ENCODE measurements at regions not wholly inside any gene's neighbourhood (a gene's known extent, or its start where the extent isn't known, plus 50 kb on each side); places are given as distances from the start of the nearest gene placed in this dataset.

DNA sequence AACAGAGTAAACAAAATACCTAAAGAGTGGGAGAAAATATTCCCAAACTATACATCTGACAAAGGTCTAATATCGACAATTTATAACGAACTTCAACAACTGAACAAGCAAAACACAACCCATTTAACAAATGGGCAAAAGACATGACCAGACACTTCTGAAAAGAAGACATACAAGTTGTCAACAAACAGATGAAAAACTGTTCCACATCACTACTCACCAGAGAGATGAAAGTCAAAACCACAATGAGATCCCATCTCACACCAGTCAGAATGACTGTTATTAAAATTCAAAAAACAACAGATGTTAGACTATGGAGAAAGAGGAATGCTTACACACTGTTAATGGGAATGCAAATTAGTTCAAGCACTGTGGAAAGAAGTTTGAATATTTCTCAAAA is 233.8 kb upstream of the EDNRB start:
- Histone ChIP-seq H3K9me3 (ENCODE audit: insufficient read depth, low read depth, low read length) (peaks cover 4% of the 10 kb centered on the region; the same call in 1 of the 2 replicates), H4K20me1 (ENCODE audit: insufficient read depth, low read length, poor library complexity, severe bottlenecking) (no peaks in the 10 kb centered on the region), H3K4me1 (ENCODE audit: insufficient read depth, low read length, poor library complexity, severe bottlenecking) (no peaks in the 10 kb centered on the region), H2AFZ (ENCODE audit: low read length) (no peak overlapping the region), H3K9me2 (replicated peaks; ENCODE audit: low read depth, low read length) (no peaks in the 10 kb centered on the region), H3K4me2 (ENCODE audit: low read depth, low read length, poor library complexity, severe bottlenecking) (no peak overlapping the region), H3K27me3 (ENCODE audit: insufficient read depth, low read length, poor library complexity, severe bottlenecking) (no peaks in the 10 kb centered on the region), H3K79me2 (ENCODE audit: insufficient read depth, low read length) (no peaks in the 10 kb centered on the region), H3K4me3 (ENCODE audit: low read length, poor library complexity, severe bottlenecking) (no peak overlapping the region), H3K36me3 (ENCODE audit: insufficient read depth, low read length) (no peaks in the 10 kb centered on the region), H3F3A (ENCODE audit: low read depth) (no peaks in the 10 kb centered on the region), H3K9ac (ENCODE audit: low read depth, low read length, poor library complexity, severe bottlenecking) (no peak overlapping the region)
- TF ChIP-seq EZH2phosphoT487 (IDR thresholded peaks at IDR 0.05; ENCODE audit: borderline replicate concordance) (no peak), CTCF (conservative IDR thresholded peaks at IDR 0.05; ENCODE audit: low read length) (no peak)

- H3K4me3 ChIP-seq (ENCODE audit: low read length, poor library complexity, severe bottlenecking), result no peak overlapping the region
- TF ChIP-seq CTCF (conservative IDR thresholded peaks at IDR 0.05; ENCODE audit: low read length) (no peak), EZH2phosphoT487 (IDR thresholded peaks at IDR 0.05; ENCODE audit: borderline replicate concordance) (no peak)
- no peaks in the 10 kb centered on the region for H4K20me1 ChIP-seq (ENCODE audit: insufficient read depth, low read length, poor library complexity, severe bottlenecking)
Measured at GRCh38 chr13:78147905-78148304, 229.3 kb upstream of the EDNRB start.

DNA sequence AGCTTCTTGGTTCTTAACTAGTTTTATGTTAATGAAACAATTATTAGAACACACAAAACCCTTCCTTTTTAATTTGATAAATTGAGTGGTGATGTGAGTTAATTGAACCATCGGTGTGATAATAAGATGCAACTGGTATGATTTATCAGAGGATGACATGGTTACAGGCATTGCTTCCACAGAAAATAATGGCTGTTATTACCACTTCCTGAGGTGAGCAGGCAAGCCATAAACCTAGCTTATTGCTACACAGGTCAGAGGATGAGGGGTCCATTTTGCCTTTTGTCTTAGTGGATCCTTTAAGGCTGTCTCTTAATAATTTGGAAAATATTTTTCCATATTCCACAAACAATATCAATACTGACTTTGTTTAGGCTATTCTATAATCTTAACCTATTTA is 226.6 kb upstream of the EDNRB start:
- Histone ChIP-seq H3F3A (ENCODE audit: low read depth) (no peaks in the 10 kb centered on the region), H3K27me3 (ENCODE audit: insufficient read depth, low read length, poor library complexity, severe bottlenecking) (no peaks in the 10 kb centered on the region), H4K20me1 (ENCODE audit: insufficient read depth, low read length, poor library complexity, severe bottlenecking) (no peaks in the 10 kb centered on the region), H2AFZ (ENCODE audit: low read length) (peak overlapping the region; percentile 79), H3K9me2 (replicated peaks; ENCODE audit: low read depth, low read length) (no peaks in the 10 kb centered on the region), H3K4me3 (ENCODE audit: low read length, poor library complexity, severe bottlenecking) (no peak overlapping the region), H3K4me2 (ENCODE audit: low read depth, low read length, poor library complexity, severe bottlenecking) (peak overlapping the region; percentile 32), H3K9me3 (ENCODE audit: insufficient read depth, low read depth, low read length) (no peaks in the 10 kb centered on the region), H3K36me3 (ENCODE audit: insufficient read depth, low read length) (no peaks in the 10 kb centered on the region), H3K79me2 (ENCODE audit: insufficient read depth, low read length) (no peaks in the 10 kb centered on the region), H3K4me1 (ENCODE audit: insufficient read depth, low read length, poor library complexity, severe bottlenecking) (peaks cover 13% of the 10 kb centered on the region), H3K9ac (ENCODE audit: low read depth, low read length, poor library complexity, severe bottlenecking) (no peak overlapping the region)
- no peak for TF ChIP-seq CTCF (conservative IDR thresholded peaks at IDR 0.05; ENCODE audit: low read length)
- no peak for TF ChIP-seq EZH2phosphoT487 (IDR thresholded peaks at IDR 0.05; ENCODE audit: borderline replicate concordance)

More at GRCh38 chr13:78147905-78148304, 229.3 kb upstream of the EDNRB start:
- H3K4me1 ChIP-seq (ENCODE audit: insufficient read depth, low read length, poor library complexity, severe bottlenecking), result peaks cover 13% of the 10 kb centered on the region
- no peak overlapping the region for H3K9ac ChIP-seq (ENCODE audit: low read depth, low read length, poor library complexity, severe bottlenecking)
- H3K79me2 ChIP-seq (ENCODE audit: insufficient read depth, low read length), result no peaks in the 10 kb centered on the region
- no peaks in the 10 kb centered on the region for H3K9me2 ChIP-seq (replicated peaks; ENCODE audit: low read depth, low read length)
- H2AFZ ChIP-seq (ENCODE audit: low read length), result no peak overlapping the region
- H3K4me2 ChIP-seq (ENCODE audit: low read depth, low read length, poor library complexity, severe bottlenecking), result no peak overlapping the region
- H3K9me3 ChIP-seq (ENCODE audit: insufficient read depth, low read depth, low read length), result no peaks in the 10 kb centered on the region; the same call in 1 of the 2 replicates
- no peaks in the 10 kb centered on the region for H3F3A ChIP-seq (ENCODE audit: low read depth)
- H3K36me3 ChIP-seq (ENCODE audit: insufficient read depth, low read length), result no peaks in the 10 kb centered on the region
- no peaks in the 10 kb centered on the region for H3K27me3 ChIP-seq (ENCODE audit: insufficient read depth, low read length, poor library complexity, severe bottlenecking)

Data from Loucy (cell line).